Endothelial cell of umbilical vein (primary cell): ENCODE measurements at regions not wholly inside any gene's neighbourhood (a gene's known extent, or its start where the extent isn't known, plus 50 kb on each side); places are given as distances from the start of the nearest gene placed in this dataset.

Experiments used
- BruUV-seq: library from RNA; stranded (reverse); fragments of 400-500 nt; replicated peaks from 2 replicates; lab custom pipeline; 2021; lab: Mats Ljungman, UMichigan
- CTCF ChIA-PET: fragments of 300-600, 350-600 bp; sonication (Branson Sonifier 250); formaldehyde crosslinking; loops from one replicate; lab custom pipeline; 2021; ENCODE audit warnings: antibody characterized with exemption, inconsistent platforms; lab: Charles Lee
- POLR2A ChIA-PET: fragments of 300-600, 350-600 bp; sonication (Branson Sonifier 250); formaldehyde crosslinking; loops from one replicate; lab custom pipeline; 2021; ENCODE audit warnings: antibody characterized with exemption, inconsistent platforms; lab: Charles Lee
- DNase-seq: peaks from one replicate; pipeline ENCODE4 v3.0.0-alpha.2; 2011; ENCODE audit warnings: low read depth, low spot score
- FAIRE-seq: peaks from 2 replicates; lab custom pipeline; 2011; peaks lifted over from hg19 to GRCh38; lab: Jason Lieb, UNC
- H2AFZ ChIP-seq: 2 replicates; pipeline ENCODE4 v1.6.0; 2012; ENCODE audit warnings: low read depth, low read length, control low read depth, inconsistent platforms
- H3K27ac ChIP-seq: 2 replicates; pipeline ENCODE4 v1.5.1; 2011; ENCODE audit warnings: low read depth, mild to moderate bottlenecking, control low read depth, low read length, moderate library complexity; ENCODE audit not compliant: insufficient read depth
- H3K27me3 ChIP-seq, 2 experiments: 2 replicates each; pipeline versions ENCODE4 v1.6.0 to v1.6.1; 2011; ENCODE audit warnings: low read length in 2 of 2, mixed read lengths in 1 of 2; ENCODE audit not compliant: control insufficient read depth in 2 of 2, insufficient read depth in 2 of 2
- H3K36me3 ChIP-seq, 2 experiments: 2 replicates in 1 of 2; 3 replicates in 1 of 2; pipeline ENCODE4 v1.5.1; 2011; ENCODE audit warnings: low read length in 2 of 2, mild to moderate bottlenecking in 1 of 2, moderate library complexity in 1 of 2; ENCODE audit not compliant: control insufficient read depth in 2 of 2, insufficient read depth in 2 of 2; ENCODE audit errors: extremely low read depth in 1 of 2
- H3K4me1 ChIP-seq: 3 replicates; pipeline ENCODE4 v1.5.1; 2011; ENCODE audit warnings: mild to moderate bottlenecking, low read length; ENCODE audit not compliant: control insufficient read depth, insufficient read depth; ENCODE audit errors: extremely low read depth
- H3K4me2 ChIP-seq: 2 replicates; pipeline ENCODE4 v1.6.1; 2011; ENCODE audit warnings: low read length, control low read depth, mixed read lengths; ENCODE audit not compliant: insufficient read depth
- H3K4me3 ChIP-seq, 3 experiments: fragments of 200-600 bp in 1 of 3; sonication (generic), shearing (Covaris generic) in 1 of 3; replicated peaks in 1 of 3; 2 replicates each; pipeline ENCODE4 v1.5.1; 2011 to 2016; ENCODE audit warnings: control low read depth in 3 of 3, low read length in 3 of 3, mild to moderate bottlenecking in 2 of 3, inconsistent platforms in 1 of 3, low read depth in 1 of 3, moderate library complexity in 1 of 3; ENCODE audit not compliant: insufficient read depth in 1 of 3
- H3K79me2 ChIP-seq: 2 replicates; pipeline ENCODE4 v1.6.0; 2012; ENCODE audit warnings: low read length, inconsistent platforms; ENCODE audit not compliant: control insufficient read depth, insufficient read depth
- H3K9ac ChIP-seq: replicated peaks from 2 replicates; pipeline ENCODE3; 2011; ENCODE audit warnings: low read length, control low read depth; ENCODE audit not compliant: insufficient read depth; ENCODE audit errors: extremely low read depth
- H3K9me1 ChIP-seq: replicated peaks from 3 replicates; pipeline ENCODE4 v1.6.0; 2011; ENCODE audit warnings: mild to moderate bottlenecking, low read length; ENCODE audit not compliant: control insufficient read depth, insufficient read depth; ENCODE audit errors: extremely low read depth
- H3K9me3 ChIP-seq: replicated peaks from 2 replicates; pipeline ENCODE4 v1.5.1; 2012; ENCODE audit warnings: low read length, inconsistent platforms; ENCODE audit not compliant: control insufficient read depth, insufficient read depth
- H4K20me1 ChIP-seq: replicated peaks from 2 replicates; pipeline ENCODE3; 2011; ENCODE audit warnings: mild to moderate bottlenecking, low read length; ENCODE audit not compliant: control insufficient read depth, insufficient read depth; ENCODE audit errors: extremely low read depth
- EZH2 ChIP-seq: IDR thresholded peaks from 2 replicates; pipeline ENCODE4 v1.6.1; 2012; ENCODE audit warnings: borderline replicate concordance, low read depth, mild to moderate bottlenecking, moderate library complexity, low read length, inconsistent platforms; ENCODE audit not compliant: severe bottlenecking
- FOS ChIP-seq: IDR thresholded peaks from 2 replicates; pipeline ENCODE4 v1.6.1; 2011; ENCODE audit warnings: mild to moderate bottlenecking, low read length, moderate library complexity, borderline replicate concordance; ENCODE audit not compliant: insufficient read depth
- GATA2 ChIP-seq: IDR thresholded peaks from 2 replicates; pipeline ENCODE4 v1.7.0; 2011; ENCODE audit warnings: low read depth, mild to moderate bottlenecking, moderate library complexity, mixed read lengths, low read length; ENCODE audit not compliant: insufficient read length, insufficient read depth
- JUN ChIP-seq: IDR thresholded peaks from 2 replicates; pipeline ENCODE4 v1.6.1; 2011; ENCODE audit warnings: borderline replicate concordance, low read depth; ENCODE audit not compliant: insufficient read length, insufficient read depth
- MAX ChIP-seq: IDR thresholded peaks from 2 replicates; pipeline ENCODE4 v1.6.1; 2011; ENCODE audit not compliant: insufficient read depth, insufficient read length
- MYC ChIP-seq: IDR thresholded peaks from one replicate; pipeline ENCODE4 v1.6.1; 2011; ENCODE audit warnings: mild to moderate bottlenecking, low read depth, low read length
- POLR2A ChIP-seq: IDR thresholded peaks from 2 replicates; pipeline ENCODE4 v1.6.1; 2012; ENCODE audit warnings: low read depth, mild to moderate bottlenecking, control low read depth, low read length
- POLR2AphosphoS5 ChIP-seq: IDR thresholded peaks from 2 replicates; pipeline ENCODE4 v1.6.1; 2012; ENCODE audit warnings: low read depth, mild to moderate bottlenecking, control low read depth, low read length, moderate library complexity; ENCODE audit not compliant: insufficient read depth
- dilution Hi-C: fragments of 300-500 bp; cut with MboI; formaldehyde crosslinking; loops from one replicate; pipeline ENCODE4 v1.15.0; 2019; ENCODE audit warnings: low sequenced_read_pairs; ENCODE audit not compliant: extremely low pct_ligation_motif_present
- intact Hi-C: fragments of 100-400 bp; cut with micrococcal nuclease; formaldehyde crosslinking; loops from one replicate; pipeline ENCODE4 v1.10.0; 2022
- TF ChIP-seq, protein P1 (sequence below), 2 donors: IDR thresholded peaks; 1 replicate in 1 of 2; 2 replicates in 1 of 2; pipeline ENCODE4 v1.5.1; 2011; ENCODE audit warnings: low read length in 2 of 2, mild to moderate bottlenecking in 2 of 2, moderate library complexity in 2 of 2, control low read depth in 1 of 2, inconsistent platforms in 1 of 2, low read depth in 1 of 2; ENCODE audit not compliant: insufficient read depth in 1 of 2; ENCODE audit errors: extremely low read depth in 1 of 2

- no peak overlapping the region for H3K4me2 ChIP-seq
- no peak for DNase-seq
- H3K9me3 ChIP-seq, result no peaks in the 10 kb centered on the region
- no peaks in the 10 kb centered on the region for H3K9me1 ChIP-seq
- BruUV-seq, result no TSS peak
- no peak overlapping the region for H2AFZ ChIP-seq
- no peak overlapping the region for H3K9ac ChIP-seq
- H3K79me2 ChIP-seq, result no peaks in the 10 kb centered on the region
- H3K36me3 ChIP-seq, result no peaks in the 10 kb centered on the region
- no peaks in the 10 kb centered on the region for H4K20me1 ChIP-seq
- intact Hi-C loops, result no loop called here
- H3K4me1 ChIP-seq, result no peaks in the 10 kb centered on the region
- CTCF ChIA-PET, result no interaction called here
- no peak overlapping the region for H3K4me3 ChIP-seq
- dilution Hi-C loops, result no loop called here
- no peak for FAIRE-seq
- TF ChIP-seq GATA2, result no peak
- TF ChIP-seq, protein P1, sequence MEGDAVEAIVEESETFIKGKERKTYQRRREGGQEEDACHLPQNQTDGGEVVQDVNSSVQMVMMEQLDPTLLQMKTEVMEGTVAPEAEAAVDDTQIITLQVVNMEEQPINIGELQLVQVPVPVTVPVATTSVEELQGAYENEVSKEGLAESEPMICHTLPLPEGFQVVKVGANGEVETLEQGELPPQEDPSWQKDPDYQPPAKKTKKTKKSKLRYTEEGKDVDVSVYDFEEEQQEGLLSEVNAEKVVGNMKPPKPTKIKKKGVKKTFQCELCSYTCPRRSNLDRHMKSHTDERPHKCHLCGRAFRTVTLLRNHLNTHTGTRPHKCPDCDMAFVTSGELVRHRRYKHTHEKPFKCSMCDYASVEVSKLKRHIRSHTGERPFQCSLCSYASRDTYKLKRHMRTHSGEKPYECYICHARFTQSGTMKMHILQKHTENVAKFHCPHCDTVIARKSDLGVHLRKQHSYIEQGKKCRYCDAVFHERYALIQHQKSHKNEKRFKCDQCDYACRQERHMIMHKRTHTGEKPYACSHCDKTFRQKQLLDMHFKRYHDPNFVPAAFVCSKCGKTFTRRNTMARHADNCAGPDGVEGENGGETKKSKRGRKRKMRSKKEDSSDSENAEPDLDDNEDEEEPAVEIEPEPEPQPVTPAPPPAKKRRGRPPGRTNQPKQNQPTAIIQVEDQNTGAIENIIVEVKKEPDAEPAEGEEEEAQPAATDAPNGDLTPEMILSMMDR (IDR thresholded peaks at IDR 0.05; ENCODE audit: extremely low read depth in 1 of 2, insufficient read depth in 1 of 2, low read depth in 1 of 2, low read length in 2 of 2), result no peak
- no peak for TF ChIP-seq MYC
- TF ChIP-seq EZH2, result no peak
- TF ChIP-seq MAX, result no peak
- no peak for TF ChIP-seq POLR2A
- TF ChIP-seq POLR2AphosphoS5, result no peak
- no peak for TF ChIP-seq FOS
- no peak for TF ChIP-seq JUN
- H3K27ac ChIP-seq, result no peak overlapping the region
- POLR2A ChIA-PET, result no interaction called here
- H3K27me3 ChIP-seq, result no peaks in the 10 kb centered on the region
Observed at GRCh38 chr1:55773211-55773940, 558.2 kb upstream of the USP24 start.
